Tongue (tissue), 1 donor: ENCODE measurements at regions not wholly inside any gene's neighbourhood (a gene's known extent, or its start where the extent isn't known, plus 50 kb on each side); places are given as distances from the start of the nearest gene placed in this dataset.

Source experiments
- DNase-seq: peaks from one replicate; pipeline ENCODE4 v3.0.0-alpha.2; 2015

DNA sequence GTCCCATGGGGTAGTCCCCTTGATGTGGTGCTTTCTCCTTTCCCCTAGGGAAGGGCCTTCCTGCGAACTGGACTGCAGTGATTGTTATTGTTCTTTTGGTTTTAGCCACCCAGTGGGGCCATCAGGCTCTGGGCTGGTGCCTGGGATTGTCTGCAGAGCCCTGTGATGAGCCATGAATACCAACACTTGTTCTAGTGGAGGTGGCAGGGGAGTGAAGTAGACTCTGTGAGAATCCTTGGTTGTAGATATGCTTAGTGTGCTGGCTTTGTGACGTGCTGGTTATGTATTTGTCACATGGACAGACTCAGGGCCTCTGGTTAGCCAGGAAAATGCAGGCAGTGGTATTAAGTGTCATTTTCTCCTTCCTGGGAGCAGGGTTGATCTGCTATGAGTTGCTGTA, 51.8 kb upstream of the NDUFB4 start:
- DNase-seq, result no peak

DNA sequence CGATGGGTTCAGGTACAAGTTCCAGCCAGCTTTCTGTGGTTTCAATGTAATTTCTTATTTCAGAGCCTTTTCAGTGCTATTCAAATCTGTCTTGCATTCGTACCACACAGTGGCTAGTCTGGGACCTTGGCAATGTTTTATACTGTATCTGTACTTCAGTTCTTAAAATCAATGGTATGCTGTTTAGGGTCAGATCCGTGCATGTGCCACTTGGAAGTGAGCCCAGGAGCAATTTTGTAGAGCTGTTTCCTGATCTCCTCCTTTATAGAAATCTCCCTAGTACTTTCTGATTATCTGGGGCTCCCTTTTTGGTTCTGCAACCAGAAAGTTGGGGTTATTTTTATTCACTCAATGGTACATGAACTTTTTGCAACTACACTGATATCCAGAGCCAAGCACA, 59.5 kb upstream of the NDUFB4 start:
- no peak for DNase-seq

DNA sequence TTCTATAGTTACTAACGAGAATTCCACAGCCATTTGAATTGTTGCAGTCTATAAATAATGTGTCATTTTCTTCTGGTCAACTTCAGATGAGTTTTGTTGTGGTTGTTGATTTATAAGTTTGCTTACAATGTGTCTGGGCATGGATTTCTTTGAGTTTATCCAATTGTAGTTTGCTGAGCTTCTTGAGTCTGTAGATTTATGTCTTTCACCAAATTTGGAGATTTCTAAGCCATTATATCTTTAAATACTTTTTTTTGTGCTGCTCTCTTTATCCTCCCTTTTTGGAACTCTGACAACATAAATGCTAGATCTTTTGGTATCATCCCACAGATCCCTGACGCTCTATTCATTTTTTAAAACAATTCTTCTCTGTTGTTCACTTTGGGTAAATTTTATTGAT, 63.2 kb upstream of the NDUFB4 start:
- DNase-seq, result no peak

DNA sequence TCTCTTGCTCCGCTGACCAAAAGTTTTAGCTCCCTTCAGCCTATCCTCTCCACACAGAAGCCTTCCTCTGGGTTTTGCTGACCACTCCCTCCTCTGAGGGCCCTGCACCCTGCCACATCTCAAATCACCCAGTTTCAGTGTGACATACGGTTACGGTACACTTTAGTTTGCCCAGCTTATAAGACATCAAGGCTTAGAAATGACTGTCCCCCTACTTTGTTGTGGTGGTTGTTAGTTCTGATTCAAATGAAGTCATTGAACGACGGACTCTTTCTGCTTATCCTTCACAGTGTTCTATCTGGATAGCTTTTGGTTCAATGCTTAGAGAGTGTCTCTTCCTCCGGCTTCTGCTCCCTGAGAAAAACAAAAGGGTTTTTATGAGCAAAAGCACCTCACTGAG, 68.0 kb upstream of the NDUFB4 start:
- no peak for DNase-seq

DNA sequence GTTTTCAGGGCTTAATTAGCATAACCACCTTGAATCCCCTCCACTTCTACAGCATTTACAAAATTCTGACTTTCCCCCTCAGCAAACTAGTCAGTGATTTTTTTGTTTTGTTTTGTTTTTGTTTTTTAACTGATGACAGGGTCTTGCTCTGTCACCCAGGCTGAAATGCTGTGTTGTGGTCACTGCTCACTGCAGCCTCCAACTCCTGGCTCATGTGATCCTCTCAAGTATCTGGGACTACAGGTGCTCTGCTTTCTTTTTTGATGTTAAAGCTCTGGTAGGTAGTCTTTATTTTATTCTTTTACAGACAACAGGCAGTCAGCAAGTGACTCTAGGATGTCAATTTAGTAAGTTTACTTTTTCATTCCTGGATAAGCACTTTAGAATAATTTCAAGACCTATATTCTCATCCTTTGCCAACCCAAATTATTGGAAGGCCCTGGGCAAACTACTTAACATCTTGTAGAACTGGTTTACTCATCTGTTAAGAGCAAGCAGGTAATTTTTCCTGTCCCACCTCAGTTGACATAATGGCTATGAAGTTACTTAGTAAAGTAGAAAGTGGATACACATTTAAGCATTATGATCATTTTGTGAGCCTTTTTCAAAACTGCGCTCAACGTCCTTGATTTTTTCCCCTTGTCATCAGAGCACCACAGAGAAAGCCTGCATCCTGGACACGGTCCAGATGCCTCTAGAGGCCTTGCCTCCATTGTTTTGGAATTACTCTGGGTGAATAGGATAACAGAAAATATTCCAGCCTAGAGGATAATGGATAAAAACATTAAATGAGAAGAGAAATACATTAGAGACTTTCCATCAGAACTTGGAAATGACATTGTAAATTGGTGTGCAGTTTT, 69.9 kb upstream of the NDUFB4 start:
- DNase-seq, result peak; percentile 14

- no peak for DNase-seq
Measured at GRCh38 chr3:120524171-120524923, 71.8 kb upstream of the NDUFB4 start.

- no peak for DNase-seq
Measured at GRCh38 chr3:120516136-120516535, 65.3 kb upstream of the FSTL1 start.

DNA sequence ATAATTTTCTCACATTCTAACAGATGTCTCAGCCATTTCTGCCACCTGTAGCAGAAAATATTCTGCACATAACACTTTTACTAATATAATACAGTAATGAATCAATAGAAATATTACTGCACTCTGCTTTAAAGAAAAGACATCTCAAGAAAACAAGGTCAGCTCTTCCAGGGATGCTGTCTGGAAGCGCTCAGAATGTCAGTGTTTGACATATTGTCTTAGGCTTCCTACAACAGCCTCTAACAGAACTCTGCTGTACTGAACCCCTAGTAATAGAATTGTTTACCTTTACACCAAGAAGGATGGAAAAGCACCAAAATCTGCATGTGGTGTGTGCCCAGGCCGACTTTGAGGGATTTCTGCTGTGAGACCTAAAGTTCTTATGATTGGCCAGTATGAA, 61.9 kb upstream of the FSTL1 start:
- peak; percentile 32 for DNase-seq

DNA sequence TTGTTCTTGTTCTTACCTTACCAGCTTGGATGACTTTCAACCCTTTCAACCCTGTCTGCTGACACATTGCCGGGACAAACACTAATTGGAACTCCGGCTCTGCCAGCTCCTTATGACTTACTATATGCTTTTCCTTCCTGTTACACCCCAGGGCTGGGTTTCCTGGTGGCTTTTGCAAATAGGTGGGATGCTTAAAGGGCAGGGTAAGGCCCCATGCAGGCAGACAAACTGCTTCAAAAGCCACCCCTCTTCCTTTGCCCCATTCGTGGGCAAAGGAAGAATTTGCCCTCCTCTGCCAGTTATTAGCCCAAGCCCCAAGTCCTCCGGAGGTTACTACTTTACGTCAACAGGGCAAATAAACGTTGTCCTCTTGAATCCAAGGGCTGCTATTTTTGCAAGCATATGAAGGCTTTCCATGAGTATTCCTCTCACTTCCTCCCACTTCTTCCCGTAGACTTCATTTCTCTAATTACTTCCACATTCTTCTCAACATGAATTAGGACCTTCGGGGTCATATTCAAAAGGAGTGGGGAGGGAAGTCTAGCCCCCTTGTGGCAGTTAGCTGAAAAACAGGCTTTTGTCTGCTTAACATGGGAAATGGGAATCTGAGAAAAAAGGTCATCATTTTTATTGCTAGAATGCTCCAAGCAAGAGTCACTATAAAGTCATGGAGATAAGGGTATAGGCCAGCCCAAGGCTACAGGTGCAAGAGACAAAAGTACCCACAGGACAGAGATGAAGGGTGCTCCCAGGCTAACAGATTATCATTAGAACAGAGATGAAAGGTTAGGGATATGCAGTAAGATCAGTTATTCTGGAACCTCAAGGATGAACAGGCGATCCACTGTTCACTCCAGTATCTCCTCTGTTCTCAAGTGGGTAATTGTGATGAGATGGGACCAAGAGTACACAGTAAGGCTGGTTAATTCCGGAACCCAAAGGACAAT, 56.3 kb upstream of the FSTL1 start:
- DNase-seq, result peak; percentile 65

GRCh38 chr3:120506076-120506827, 55.5 kb upstream of the FSTL1 start:
- peak; percentile 18 for DNase-seq

DNA sequence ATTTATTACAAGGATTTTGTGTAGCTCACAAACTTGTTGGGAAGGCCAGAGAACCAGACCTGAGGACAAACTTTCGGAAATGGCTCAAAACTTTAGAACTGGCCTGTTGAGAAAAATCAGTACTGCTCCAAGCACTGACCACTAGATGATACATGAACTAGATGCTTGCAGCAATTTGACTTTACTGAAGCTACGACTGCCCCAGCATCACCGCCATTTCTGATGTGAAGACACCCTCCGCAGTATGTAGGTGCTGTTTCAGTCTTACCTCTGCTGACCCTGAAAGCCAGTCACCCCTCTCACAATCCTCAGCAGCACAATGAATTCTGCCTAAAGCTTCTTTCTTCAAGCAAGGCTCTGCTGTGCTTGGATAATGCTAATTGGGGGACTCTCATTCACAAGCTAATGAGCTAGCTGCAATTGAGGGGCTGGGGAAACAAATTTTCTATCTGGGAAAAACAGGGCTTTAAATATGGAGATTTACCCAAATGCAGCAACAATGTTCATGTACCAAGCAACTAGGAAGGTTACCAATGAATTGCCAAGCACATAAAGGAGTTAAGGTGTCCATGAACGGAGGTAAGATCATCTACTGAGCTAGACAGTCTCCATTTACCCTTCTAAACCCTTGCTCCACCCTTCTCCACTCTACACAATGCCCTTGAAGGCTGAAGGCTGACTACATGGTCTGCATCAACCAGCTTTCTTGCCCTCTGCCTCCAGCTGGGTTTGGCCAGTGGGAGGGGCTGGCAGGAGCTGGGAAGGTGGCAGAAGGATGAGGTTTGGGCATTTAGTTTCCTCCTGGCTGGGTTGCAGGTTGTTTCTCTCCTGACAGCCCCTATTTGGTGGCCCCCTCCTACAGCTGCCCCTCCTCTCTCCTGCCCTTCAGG, 53.2 kb upstream of the FSTL1 start:
- DNase-seq, result no peak

DNA sequence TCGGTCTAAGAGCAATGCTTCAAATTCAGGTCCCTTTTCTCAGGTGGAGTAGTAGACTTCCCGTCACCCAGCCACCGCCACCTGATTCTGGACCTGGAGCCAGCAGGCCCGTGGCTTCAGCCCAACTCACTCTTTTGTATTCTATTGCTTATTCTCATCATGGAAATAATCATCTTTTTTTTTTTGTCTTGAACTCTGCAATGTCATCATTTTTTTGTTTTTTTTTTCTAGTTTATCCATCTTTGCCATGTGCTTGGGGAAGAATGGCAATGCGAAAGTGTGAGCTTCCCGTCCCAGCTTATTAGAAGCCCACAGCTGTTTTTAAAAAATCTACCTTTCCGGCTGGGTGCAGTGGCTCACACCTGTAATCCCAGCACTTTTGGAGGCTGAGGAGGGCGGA, 51.3 kb upstream of the FSTL1 start:
- no peak for DNase-seq
